ENCODE measurements at regions not wholly inside any gene's neighbourhood (a gene's known extent, or its start where the extent isn't known, plus 50 kb on each side); places are given as distances from the start of the nearest gene placed in this dataset.

GRCh38 chr3:156024904-156025533 is 95.4 kb upstream of the KCNAB1 start:
- Histone ChIP-seq H3K36me3 (replicated peaks in 1 of 2; ENCODE audit: control insufficient read depth in 1 of 2, insufficient read depth in 2 of 2, low read length in 1 of 2) (no peaks in the 10 kb centered on the region), H3K27ac (ENCODE audit: low read depth in 2 of 2, low read length in 1 of 2) (no peak overlapping the region), H3K9me2 (no peaks in the 10 kb centered on the region), H3K4me3 (ENCODE audit: low read depth in 2 of 2, low read length in 1 of 2) (no peak overlapping the region), H3F3A (replicated peaks; ENCODE audit: insufficient read depth) (no peaks in the 10 kb centered on the region), H3K4me2 (no peak overlapping the region), H3K79me2 (ENCODE audit: insufficient read depth) (no peaks in the 10 kb centered on the region), H3K9ac (no peak overlapping the region), H3K27me3 (ENCODE audit: insufficient read depth) (no peaks in the 10 kb centered on the region), H3K4me1 (ENCODE audit: control insufficient read depth in 1 of 2, insufficient read depth in 2 of 2, low read depth in 1 of 2, low read length in 1 of 2) (no peaks in the 10 kb centered on the region), H3K9me3 (no peaks in the 10 kb centered on the region), H2AFZ (ENCODE audit: low read depth) (no peak overlapping the region; the same call in 1 of the 2 replicates), H4K20me1 (ENCODE audit: insufficient read depth) (no peaks in the 10 kb centered on the region)
- ChIA-PET CTCF (no interaction called here), POLR2A (no interaction called here)
- DNase-seq = no peak
- TF ChIP-seq TCF12 (IDR thresholded peaks at IDR 0.05) = no peak
- no peak for TF ChIP-seq USF1 (IDR thresholded peaks at IDR 0.05; ENCODE audit: borderline replicate concordance, low read depth)
- TF ChIP-seq NRF1 (IDR thresholded peaks at IDR 0.05; ENCODE audit: low read depth, low read length) = no peak
- no peak for TF ChIP-seq RFX5 (IDR thresholded peaks at IDR 0.05; ENCODE audit: low read length)
- TF ChIP-seq MEF2A (IDR thresholded peaks at IDR 0.05; ENCODE audit: borderline replicate concordance, low read depth) = no peak
- TF ChIP-seq GATA2 (CRISPR knock-in tag; IDR thresholded peaks at IDR 0.05) = no peak
- TF ChIP-seq POLR2AphosphoS5 (IDR thresholded peaks at IDR 0.05; ENCODE audit: low read depth, low read length) = no peak
- TF ChIP-seq YY1 (IDR thresholded peaks at IDR 0.05; ENCODE audit: low read depth) = no peak
- TF ChIP-seq GABPA (IDR thresholded peaks at IDR 0.05; ENCODE audit: low read depth) = no peak
- no peak for TF ChIP-seq CHD2 (IDR thresholded peaks at IDR 0.05; ENCODE audit: low read length, partially characterized antibody)
- no peak for TF ChIP-seq SIN3A (IDR thresholded peaks at IDR 0.05; ENCODE audit: borderline replicate concordance, low read depth, low read length)
- no peak for TF ChIP-seq RXRA (IDR thresholded peaks at IDR 0.05; ENCODE audit: borderline replicate concordance, low read depth)
- TF ChIP-seq JUND (IDR thresholded peaks at IDR 0.05) = no peak
- no peak for TF ChIP-seq ZBTB33 (IDR thresholded peaks at IDR 0.05; ENCODE audit: borderline replicate concordance, low read depth)
- WGBS (ENCODE audit: low lambda C conversion rate) = 47% methylated on average over 6 of the region's 6 CpGs

GRCh38 chr3:156029208-156029607 is 91.2 kb upstream of the KCNAB1 start:
- Histone ChIP-seq H3K36me3 (replicated peaks in 1 of 2; ENCODE audit: control insufficient read depth in 1 of 2, insufficient read depth in 2 of 2, low read length in 1 of 2) (no peaks in the 10 kb centered on the region), H3K27me3 (ENCODE audit: insufficient read depth) (no peaks in the 10 kb centered on the region), H3K79me2 (ENCODE audit: insufficient read depth) (no peaks in the 10 kb centered on the region), H3F3A (replicated peaks; ENCODE audit: insufficient read depth) (no peaks in the 10 kb centered on the region), H3K27ac (ENCODE audit: low read depth in 2 of 2, low read length in 1 of 2) (no peak overlapping the region), H3K4me3 (ENCODE audit: low read depth in 2 of 2, low read length in 1 of 2) (no peak overlapping the region), H3K9ac (no peak overlapping the region), H3K4me1 (ENCODE audit: control insufficient read depth in 1 of 2, insufficient read depth in 2 of 2, low read depth in 1 of 2, low read length in 1 of 2) (no peaks in the 10 kb centered on the region), H4K20me1 (ENCODE audit: insufficient read depth) (no peaks in the 10 kb centered on the region), H3K9me2 (no peaks in the 10 kb centered on the region), H2AFZ (ENCODE audit: low read depth) (no peak overlapping the region), H3K4me2 (no peak overlapping the region), H3K9me3 (no peaks in the 10 kb centered on the region)
- POLR2A ChIA-PET = no interaction called here
- DNase-seq = no peak
- WGBS (ENCODE audit: low lambda C conversion rate) = 70% methylated on average over 4 of the region's 4 CpGs
- CTCF ChIA-PET = no interaction called here
- TF ChIP-seq FOSL2 (IDR thresholded peaks at IDR 0.05; ENCODE audit: borderline replicate concordance, low read depth) (no peak), USF1 (IDR thresholded peaks at IDR 0.05; ENCODE audit: borderline replicate concordance, low read depth) (no peak), CTCF (IDR thresholded peaks at IDR 0.05) (no peak), MAX (IDR thresholded peaks at IDR 0.05; ENCODE audit: low read depth) (no peak), YY1 (IDR thresholded peaks at IDR 0.05; ENCODE audit: low read depth) (no peak), GATA2 (CRISPR knock-in tag; IDR thresholded peaks at IDR 0.05) (no peak), FOXJ3 (CRISPR knock-in tag; IDR thresholded peaks at IDR 0.05) (no peak), REST (IDR thresholded peaks at IDR 0.05; ENCODE audit: low read depth, low read length) (no peak)

All from SK-N-SH (cell line).